HFFc6 (cell line): ENCODE measurements at regions not wholly inside any gene's neighbourhood (a gene's known extent, or its start where the extent isn't known, plus 50 kb on each side); places are given as distances from the start of the nearest gene placed in this dataset.

Source experiments
- DNase-seq: peaks from one replicate; pipeline ENCODE4 v3.0.0-alpha.2; 2018
- H3K27ac Mint-ChIP-seq: 2 replicates; pipeline ENCODE4 v1.8.0; 2020; ENCODE audit warnings: mild to moderate bottlenecking, mixed read lengths
- H3K27me3 Mint-ChIP-seq: 2 replicates; pipeline ENCODE4 v1.8.0; 2021; ENCODE audit warnings: mild to moderate bottlenecking, moderate library complexity, mixed read lengths; ENCODE audit not compliant: insufficient read depth
- H3K36me3 Mint-ChIP-seq: 2 replicates; pipeline ENCODE4 v1.8.0; 2021; ENCODE audit warnings: low read depth, mixed read lengths
- H3K4me1 Mint-ChIP-seq: 2 replicates; pipeline ENCODE4 v1.8.0; 2020; ENCODE audit warnings: low read depth, mixed read lengths
- H3K4me3 Mint-ChIP-seq: 2 replicates; pipeline ENCODE4 v1.8.0; 2020; ENCODE audit warnings: mild to moderate bottlenecking, moderate library complexity, mixed read lengths
- H3K9me3 Mint-ChIP-seq: 2 replicates; pipeline ENCODE4 v1.8.0; 2020; ENCODE audit warnings: mild to moderate bottlenecking, mixed read lengths
- CTCF ChIP-seq: fragments of 200-600 bp; sonication (generic); IDR thresholded peaks from 2 replicates; pipeline ENCODE4 v1.5.0; 2021; ENCODE audit warnings: antibody characterized with exemption, mild to moderate bottlenecking

- TF ChIP-seq CTCF: no peak
- Mint-ChIP-seq H3K4me1 (peaks cover 12% of the 10 kb centered on the region), H3K27me3 (peaks cover under 1% of the 10 kb centered on the region; the same call in 1 of the 2 replicates), H3K27ac (no peak overlapping the region), H3K4me3 (no peak overlapping the region), H3K9me3 (no peaks in the 10 kb centered on the region), H3K36me3 (peaks cover 19% of the 10 kb centered on the region; the same call in 1 of the 2 replicates)
- no peak for DNase-seq
These were observed 117.8 kb upstream of the SPRY1 start for GRCh38 chr4:123278755-123279154.

GRCh38 chr4:123283371-123283895 lies 113.2 kb upstream of the SPRY1 start:
- H3K4me3 Mint-ChIP-seq: no peak overlapping the region
- peaks cover 12% of the 10 kb centered on the region for H3K4me1 Mint-ChIP-seq
- TF ChIP-seq CTCF: no peak
- peaks cover 1% of the 10 kb centered on the region; the same call in 1 of the 2 replicates for H3K27me3 Mint-ChIP-seq
- H3K36me3 Mint-ChIP-seq: no peaks in the 10 kb centered on the region
- no peak for DNase-seq
- H3K9me3 Mint-ChIP-seq: no peaks in the 10 kb centered on the region
- H3K27ac Mint-ChIP-seq: no peak overlapping the region

- no peak overlapping the region for H3K4me3 Mint-ChIP-seq
- H3K36me3 Mint-ChIP-seq: no peaks in the 10 kb centered on the region
- no peak for DNase-seq
- no peaks in the 10 kb centered on the region for H3K9me3 Mint-ChIP-seq
- H3K27ac Mint-ChIP-seq: no peak overlapping the region
- peaks cover 1% of the 10 kb centered on the region; the same call in 1 of the 2 replicates for H3K27me3 Mint-ChIP-seq
- peaks cover 6% of the 10 kb centered on the region for H3K4me1 Mint-ChIP-seq
- TF ChIP-seq CTCF: no peak
These were observed 112.4 kb upstream of the SPRY1 start for GRCh38 chr4:123284168-123284567.

- peaks cover 6% of the 10 kb centered on the region for H3K4me1 Mint-ChIP-seq
- TF ChIP-seq CTCF: no peak
- H3K27ac Mint-ChIP-seq: no peak overlapping the region
- peaks cover 1% of the 10 kb centered on the region; the same call in 1 of the 2 replicates for H3K27me3 Mint-ChIP-seq
- peaks cover 28% of the 10 kb centered on the region for H3K36me3 Mint-ChIP-seq
- H3K9me3 Mint-ChIP-seq: peaks cover 18% of the 10 kb centered on the region
- DNase-seq: no peak
- no peak overlapping the region for H3K4me3 Mint-ChIP-seq
These were observed 109.6 kb upstream of the SPRY1 start for GRCh38 chr4:123286903-123287466.

- Mint-ChIP-seq H3K4me3 (no peak overlapping the region), H3K9me3 (peaks cover 22% of the 10 kb centered on the region), H3K27me3 (peaks cover 1% of the 10 kb centered on the region; the same call in 1 of the 2 replicates), H3K27ac (no peak overlapping the region), H3K4me1 (peaks cover 6% of the 10 kb centered on the region), H3K36me3 (peaks cover 32% of the 10 kb centered on the region)
- no peak for TF ChIP-seq CTCF
- DNase-seq: no peak
These were observed 108.1 kb upstream of the SPRY1 start for GRCh38 chr4:123288309-123289025.
